ENCODE measurements at regions not wholly inside any gene's neighbourhood (a gene's known extent, or its start where the extent isn't known, plus 50 kb on each side); places are given as distances from the start of the nearest gene placed in this dataset.

DNA sequence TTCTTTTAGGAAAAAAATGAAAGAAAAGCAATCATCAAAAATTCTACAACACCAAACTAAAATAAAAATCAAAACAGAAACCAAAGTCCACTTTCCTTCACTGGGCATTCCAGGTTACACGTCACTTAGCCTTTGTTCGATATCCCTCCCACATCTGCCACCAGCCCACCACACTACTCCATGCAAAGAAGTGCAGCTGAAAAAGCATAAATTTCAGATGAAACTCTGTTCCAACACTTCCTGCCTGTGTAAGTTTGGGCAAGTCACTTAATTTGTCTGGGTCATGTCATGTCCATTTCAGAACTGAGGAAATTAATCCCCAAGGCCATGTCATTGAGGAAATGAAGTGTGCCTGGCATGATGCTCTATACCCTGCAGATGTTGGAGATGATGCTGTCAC is 354.3 kb upstream of the USP24 start:
- TF ChIP-seq POLR2A (IDR thresholded peaks at IDR 0.05; ENCODE audit: low read depth, low read length) (no peak), POLR2AphosphoS5 (IDR thresholded peaks at IDR 0.05; ENCODE audit: low read depth, low read length) (no peak), TAF1 (IDR thresholded peaks at IDR 0.05; ENCODE audit: borderline replicate concordance, low read depth, low read length) (no peak)
